GM10266 (cell line): ENCODE measurements at regions not wholly inside any gene's neighbourhood (a gene's known extent, or its start where the extent isn't known, plus 50 kb on each side); places are given as distances from the start of the nearest gene placed in this dataset.
"Not testable (repeated sequence)": the region's sequence is repeated elsewhere in the genome, so short reads cannot be mapped to it uniquely, and the experiment has no call there.

Experiments used
- DNase-seq: peaks from one replicate; pipeline ENCODE4 v3.0.0; 2012; ENCODE audit errors: extremely low spot score
- TF ChIP-seq, protein P1 (sequence below): IDR thresholded peaks from 2 replicates; pipeline ENCODE4 v1.5.1; 2012; ENCODE audit warnings: mild to moderate bottlenecking, low read depth; ENCODE audit not compliant: control insufficient read depth, insufficient read depth; ENCODE audit errors: missing control alignments

- no peak for DNase-seq
- TF ChIP-seq, protein P1, sequence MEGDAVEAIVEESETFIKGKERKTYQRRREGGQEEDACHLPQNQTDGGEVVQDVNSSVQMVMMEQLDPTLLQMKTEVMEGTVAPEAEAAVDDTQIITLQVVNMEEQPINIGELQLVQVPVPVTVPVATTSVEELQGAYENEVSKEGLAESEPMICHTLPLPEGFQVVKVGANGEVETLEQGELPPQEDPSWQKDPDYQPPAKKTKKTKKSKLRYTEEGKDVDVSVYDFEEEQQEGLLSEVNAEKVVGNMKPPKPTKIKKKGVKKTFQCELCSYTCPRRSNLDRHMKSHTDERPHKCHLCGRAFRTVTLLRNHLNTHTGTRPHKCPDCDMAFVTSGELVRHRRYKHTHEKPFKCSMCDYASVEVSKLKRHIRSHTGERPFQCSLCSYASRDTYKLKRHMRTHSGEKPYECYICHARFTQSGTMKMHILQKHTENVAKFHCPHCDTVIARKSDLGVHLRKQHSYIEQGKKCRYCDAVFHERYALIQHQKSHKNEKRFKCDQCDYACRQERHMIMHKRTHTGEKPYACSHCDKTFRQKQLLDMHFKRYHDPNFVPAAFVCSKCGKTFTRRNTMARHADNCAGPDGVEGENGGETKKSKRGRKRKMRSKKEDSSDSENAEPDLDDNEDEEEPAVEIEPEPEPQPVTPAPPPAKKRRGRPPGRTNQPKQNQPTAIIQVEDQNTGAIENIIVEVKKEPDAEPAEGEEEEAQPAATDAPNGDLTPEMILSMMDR: no peak
Measured at GRCh38 chr14:71754422-71755095, 177.7 kb upstream of the RGS6 start.

DNA sequence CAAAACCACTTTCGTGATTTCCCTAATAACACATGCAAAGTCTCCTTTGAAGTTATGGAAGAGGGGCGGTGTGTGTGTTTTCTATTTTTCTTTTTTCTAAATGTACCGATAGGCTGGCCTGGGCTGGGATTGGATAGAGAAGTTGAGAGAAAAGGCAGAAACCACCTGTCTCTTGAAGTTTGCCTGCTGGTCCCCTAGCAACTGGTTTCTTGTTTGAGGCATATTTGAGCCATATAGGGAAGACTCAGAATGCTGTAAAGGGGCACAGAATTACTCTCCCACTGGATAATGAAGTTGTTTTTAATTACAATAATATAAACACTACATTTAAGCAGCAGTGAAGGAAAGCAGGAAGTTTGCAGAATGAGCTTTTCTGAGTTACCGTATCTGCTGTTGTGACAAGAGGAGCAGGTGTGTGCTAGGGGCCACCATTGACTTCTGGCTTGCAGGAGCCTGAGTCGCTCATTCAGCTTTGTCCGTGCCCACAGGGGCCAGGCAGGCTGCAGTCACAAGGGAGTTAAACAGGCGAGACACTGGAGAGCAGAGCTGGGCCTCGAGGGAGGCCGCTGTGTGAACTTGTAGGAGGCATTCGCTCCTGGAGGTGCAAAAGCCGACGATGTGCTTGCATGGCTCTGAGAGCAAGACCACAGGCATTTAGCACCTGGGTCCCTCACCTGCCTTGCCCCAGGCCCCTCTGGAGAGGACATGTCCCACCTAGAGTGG is 173.8 kb upstream of the RGS6 start:
- no peak for DNase-seq
- TF ChIP-seq, protein P1: no peak

GRCh38 chr14:71762575-71762974 is 169.7 kb upstream of the RGS6 start:
- TF ChIP-seq, protein P1: no peak
- DNase-seq: no peak

DNA sequence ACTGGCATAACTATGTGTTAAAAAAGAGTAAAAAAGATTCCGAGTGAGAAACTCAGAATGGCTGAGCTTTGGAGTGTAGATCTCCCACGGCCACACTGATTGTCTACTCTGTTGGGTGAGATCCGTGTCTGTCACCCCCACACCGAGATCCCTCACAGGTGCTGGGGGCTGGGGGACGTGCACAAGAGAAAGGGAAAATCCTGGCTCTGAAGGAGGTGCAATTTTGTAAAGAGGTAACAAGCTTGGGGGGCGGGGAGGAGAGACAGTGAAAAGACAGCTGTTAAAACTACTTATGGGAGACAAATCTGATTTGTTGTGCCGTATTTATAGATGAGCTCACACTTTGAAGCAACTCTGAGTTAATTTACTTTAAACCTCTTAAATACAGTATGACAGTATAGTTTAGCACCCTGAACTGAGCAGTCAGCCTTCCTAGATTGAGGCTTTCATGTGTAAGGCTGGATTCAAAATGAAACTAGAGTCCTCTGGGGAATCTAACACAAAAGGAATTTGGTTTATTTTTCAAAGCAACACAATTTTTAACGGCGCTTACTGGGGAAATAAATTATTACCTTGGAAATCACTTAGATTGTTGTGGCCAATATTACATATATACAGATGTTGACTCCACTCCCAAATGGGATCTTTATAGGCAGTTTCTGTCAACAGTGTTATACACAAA is 167.4 kb upstream of the RGS6 start:
- TF ChIP-seq, protein P1: no peak
- no peak for DNase-seq

DNA sequence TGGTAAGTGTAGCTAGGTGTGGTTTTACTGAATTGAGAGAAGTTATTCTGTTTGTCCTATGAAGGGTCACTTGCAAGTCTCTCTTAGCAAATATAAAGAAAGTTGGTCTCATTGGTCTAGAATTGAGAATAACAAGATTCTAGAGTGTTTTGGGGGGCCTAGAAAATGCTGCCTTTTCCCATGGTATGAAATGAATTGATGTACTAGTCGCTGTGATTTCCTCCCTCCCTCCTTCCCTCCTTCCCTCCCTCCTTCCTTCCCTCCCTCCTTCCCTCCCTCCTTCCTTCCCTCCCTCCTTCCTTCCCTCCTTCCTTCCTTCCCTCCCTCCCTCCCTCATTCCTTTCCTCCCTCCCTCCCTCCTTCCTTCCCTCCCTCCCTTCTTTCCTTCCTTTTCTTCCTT is 166.7 kb upstream of the RGS6 start:
- TF ChIP-seq, protein P1: no peak
- DNase-seq: no peak

DNA sequence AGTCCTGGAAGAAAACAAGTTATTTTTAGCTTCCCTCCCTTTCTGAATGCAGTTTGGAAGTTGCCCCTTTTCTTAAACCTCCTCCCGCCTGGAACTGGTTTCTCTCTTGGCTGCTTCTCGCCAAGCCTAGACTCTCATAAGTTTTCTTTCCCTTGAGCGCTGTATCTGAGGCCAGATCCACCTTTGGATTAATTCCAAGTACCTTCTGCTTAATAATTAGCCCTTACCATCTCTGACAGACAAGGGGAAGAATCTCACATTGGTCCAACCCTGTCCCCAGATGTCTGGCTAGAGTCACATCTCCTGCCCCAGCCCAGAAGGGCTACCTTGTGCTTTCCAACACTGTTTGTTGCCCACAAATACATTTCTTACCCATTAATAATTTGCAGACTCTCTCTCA is 161.8 kb upstream of the RGS6 start:
- no peak for DNase-seq
- TF ChIP-seq, protein P1: no peak

DNA sequence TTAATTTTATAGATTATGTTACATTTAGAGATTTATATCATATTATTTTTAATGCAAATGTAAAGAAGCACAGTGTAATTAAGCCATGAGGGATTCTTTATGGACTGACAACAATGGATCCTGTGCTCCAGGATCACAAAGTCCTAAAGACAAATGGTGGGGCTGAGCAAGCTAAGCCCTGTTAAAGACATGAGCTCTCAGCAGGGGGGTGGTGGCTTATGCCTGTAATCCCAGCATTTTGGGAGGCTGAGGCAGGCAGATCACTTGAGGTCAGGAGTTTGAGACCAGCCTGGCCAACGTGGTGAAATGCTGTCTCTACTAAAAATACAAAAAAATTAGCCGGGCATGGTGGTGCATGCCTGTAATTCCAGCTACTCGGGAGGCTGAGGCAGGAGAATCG is 160.8 kb upstream of the RGS6 start:
- DNase-seq: not testable (repeated sequence)

DNA sequence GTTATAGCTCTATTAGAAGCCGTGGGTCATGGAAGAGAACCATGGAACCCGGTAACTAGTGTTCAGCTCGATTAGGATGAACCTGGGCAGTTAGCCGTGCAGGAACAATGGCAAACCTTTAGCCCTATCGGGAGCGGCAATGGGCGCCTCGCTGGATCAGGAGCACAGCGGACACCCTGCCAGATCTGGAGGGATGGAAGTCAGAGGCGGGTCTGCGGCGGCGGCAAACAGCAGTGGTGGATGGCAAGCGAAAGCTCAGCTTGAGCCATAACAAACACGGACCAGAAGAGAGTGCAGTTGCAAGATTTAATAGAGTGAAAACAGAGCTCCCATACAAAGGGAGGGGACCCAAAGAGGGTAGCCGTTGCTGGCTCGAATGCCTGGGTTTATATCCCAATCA is 160.2 kb upstream of the RGS6 start:
- not testable (repeated sequence) for DNase-seq
